SK-N-SH (cell line): ENCODE measurements at regions not wholly inside any gene's neighbourhood (a gene's known extent, or its start where the extent isn't known, plus 50 kb on each side); places are given as distances from the start of the nearest gene placed in this dataset.

Experiments used
- CTCF ChIA-PET: fragments of 300-600, 350-600 bp; formaldehyde crosslinking; extraction: SDS; loops from one replicate; lab custom pipeline; 2021; lab: Yijun Ruan, JAX
- POLR2A ChIA-PET: fragments of 350-600 bp; sonication (Branson Sonifier 250); formaldehyde crosslinking; extraction: SDS; loops from one replicate; lab custom pipeline; 2020; ENCODE audit warnings: antibody characterized with exemption, inconsistent platforms; lab: Yijun Ruan, JAX
- DNase-seq: peaks from one replicate; pipeline ENCODE4 v3.0.0; 2012
- H2AFZ ChIP-seq: fragments of 200-600 bp; sonication (generic); 2 replicates; pipeline ENCODE4 v1.8.1; 2016; ENCODE audit warnings: antibody characterized with exemption, mild to moderate bottlenecking, low read depth
- H3F3A ChIP-seq: fragments of 200-600 bp; sonication (generic); replicated peaks from 2 replicates; pipeline ENCODE3; 2016; ENCODE audit warnings: antibody characterized with exemption, mild to moderate bottlenecking; ENCODE audit not compliant: insufficient read depth
- H3K27ac ChIP-seq, 2 experiments: fragments of 200-500 bp in 1 of 2; fragments of 200-600 bp in 1 of 2; sonication (Bioruptor generic) in 1 of 2; sonication (generic), shearing (Covaris generic) in 1 of 2; 2 replicates each; pipeline versions ENCODE4 v1.5.1 to v1.6.1; 2014 to 2016; ENCODE audit warnings: low read depth in 2 of 2, inconsistent platforms in 1 of 2, low read length in 1 of 2, mild to moderate bottlenecking in 1 of 2, mixed read lengths in 1 of 2
- H3K27me3 ChIP-seq: fragments of 200-600 bp; sonication (generic), shearing (Covaris generic); 2 replicates; pipeline ENCODE4 v1.6.1; 2016; ENCODE audit warnings: mixed run types; ENCODE audit not compliant: insufficient read depth
- H3K36me3 ChIP-seq, 2 experiments: fragments of 200-500 bp in 1 of 2; fragments of 200-600 bp in 1 of 2; sonication (Bioruptor generic) in 1 of 2; sonication (generic) in 1 of 2; replicated peaks in 1 of 2; 2 replicates each; pipeline versions ENCODE3 to v1.5.1; 2014 to 2016; ENCODE audit warnings: low read length in 1 of 2, mild to moderate bottlenecking in 1 of 2; ENCODE audit not compliant: insufficient read depth in 2 of 2, control insufficient read depth in 1 of 2
- H3K4me1 ChIP-seq, 2 experiments: fragments of 200-500 bp in 1 of 2; fragments of 200-600 bp in 1 of 2; sonication (Bioruptor generic) in 1 of 2; sonication (generic), shearing (Covaris generic) in 1 of 2; 2 replicates each; pipeline versions ENCODE4 v1.5.1 to v1.6.1; 2014 to 2016; ENCODE audit warnings: low read depth in 1 of 2, low read length in 1 of 2, mixed run types in 1 of 2; ENCODE audit not compliant: insufficient read depth in 2 of 2, control insufficient read depth in 1 of 2
- H3K4me2 ChIP-seq: fragments of 200-600 bp; sonication (generic), shearing (Covaris generic); 2 replicates; pipeline ENCODE4 v1.6.1; 2017; ENCODE audit warnings: mixed run types
- H3K4me3 ChIP-seq, 2 experiments: fragments of 200-500 bp in 1 of 2; fragments of 200-600 bp in 1 of 2; sonication (Bioruptor generic) in 1 of 2; sonication (generic), shearing (Covaris generic) in 1 of 2; 2 replicates each; pipeline versions ENCODE4 v1.5.1 to v1.8.1; 2014 to 2016; ENCODE audit warnings: low read depth in 2 of 2, inconsistent platforms in 1 of 2, low read length in 1 of 2, mild to moderate bottlenecking in 1 of 2, mixed read lengths in 1 of 2, moderate library complexity in 1 of 2
- H3K79me2 ChIP-seq: fragments of 200-600 bp; sonication (generic); 2 replicates; pipeline ENCODE4 v1.8.1; 2017; ENCODE audit warnings: mild to moderate bottlenecking; ENCODE audit not compliant: insufficient read depth
- H3K9ac ChIP-seq: fragments of 200-600 bp; sonication (generic); 2 replicates; pipeline ENCODE4 v1.6.1; 2017; ENCODE audit warnings: mixed run types
- H3K9me2 ChIP-seq: fragments of 200-600 bp; sonication (generic); 2 replicates; pipeline ENCODE4 v1.6.1; 2017; ENCODE audit warnings: mixed run types
- H3K9me3 ChIP-seq: fragments of 200-600 bp; sonication (generic); 2 replicates; pipeline ENCODE4 v1.6.1; 2017; ENCODE audit warnings: mixed run types, mild to moderate bottlenecking, moderate library complexity
- H4K20me1 ChIP-seq: fragments of 200-600 bp; sonication (generic); 2 replicates; pipeline ENCODE4 v1.6.1; 2017; ENCODE audit warnings: mild to moderate bottlenecking, mixed run types; ENCODE audit not compliant: insufficient read depth
- CHD2 ChIP-seq: fragments of 150-350 bp; IDR thresholded peaks from 2 replicates; pipeline ENCODE4 v1.6.1; 2018; ENCODE audit warnings: low read length; ENCODE audit not compliant: partially characterized antibody
- FOXM1 ChIP-seq: IDR thresholded peaks from 2 replicates; pipeline ENCODE4 v1.4.0; 2012; ENCODE audit warnings: low read depth, mild to moderate bottlenecking
- GABPA ChIP-seq: IDR thresholded peaks from 2 replicates; pipeline ENCODE4 v1.4.0; 2012; ENCODE audit warnings: low read depth, mild to moderate bottlenecking
- JUND ChIP-seq: IDR thresholded peaks from 2 replicates; pipeline ENCODE4 v1.4.0; 2012
- SIN3A ChIP-seq: IDR thresholded peaks from 2 replicates; pipeline ENCODE4 v1.6.1; 2012; ENCODE audit warnings: low read depth, mild to moderate bottlenecking, low read length, moderate library complexity, borderline replicate concordance
- TAF1 ChIP-seq: IDR thresholded peaks from 2 replicates; pipeline ENCODE4 v1.6.1; 2012; ENCODE audit warnings: low read depth, mild to moderate bottlenecking, low read length, moderate library complexity, borderline replicate concordance
- YY1 ChIP-seq: IDR thresholded peaks from 2 replicates; pipeline ENCODE4 v1.4.0; 2012; ENCODE audit warnings: low read depth, mild to moderate bottlenecking
- WGBS: methylation state at CpG from one replicate; pipeline ENCODE4 v1.1.6; 2017; ENCODE audit warnings: low lambda C conversion rate; 5-methylcytosine and 5-hydroxymethylcytosine counted together
- TF ChIP-seq, protein P1 (sequence below): IDR thresholded peaks from 2 replicates; pipeline ENCODE4 v1.4.0; 2012; ENCODE audit warnings: low read depth, borderline replicate concordance
- TF ChIP-seq, protein P2 (sequence below): IDR thresholded peaks from 2 replicates; pipeline ENCODE4 v1.6.1; 2012; ENCODE audit warnings: mild to moderate bottlenecking, low read depth, low read length, moderate library complexity
- TF ChIP-seq, protein P3 (sequence below): IDR thresholded peaks from 2 replicates; pipeline ENCODE4 v1.4.0; 2012; ENCODE audit warnings: low read depth, borderline replicate concordance
- TF ChIP-seq, protein P4 (sequence below): fragments of 150-350 bp; IDR thresholded peaks from 2 replicates; pipeline ENCODE4 v1.6.1; 2016; ENCODE audit warnings: mild to moderate bottlenecking, low read depth, low read length

DNA sequence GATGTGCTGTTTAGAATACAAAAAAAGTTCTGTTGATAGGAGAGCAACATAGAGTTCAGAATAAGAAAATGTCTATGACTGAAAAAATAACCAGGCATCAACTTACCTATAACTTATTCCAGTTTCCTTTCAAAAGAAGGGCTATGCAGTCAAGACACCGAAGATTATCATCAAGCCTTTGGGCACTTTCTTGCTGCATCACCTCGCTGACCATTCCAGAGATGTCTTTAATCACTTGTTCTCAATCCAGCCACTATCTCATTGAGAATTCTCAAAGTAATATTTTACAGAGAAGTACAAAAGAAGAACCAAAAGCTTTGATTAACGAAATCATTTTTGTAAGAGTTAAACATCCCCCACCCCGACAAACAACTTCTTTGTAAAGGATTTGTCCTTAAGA, 198.3 kb upstream of the P2RY1 start:
- Histone ChIP-seq H3K4me3 (no peak overlapping the region), H3K9me2 (no peaks in the 10 kb centered on the region), H3K4me2 (no peak overlapping the region), H3K79me2 (no peaks in the 10 kb centered on the region), H3K9ac (no peak overlapping the region), H3K27me3 (no peaks in the 10 kb centered on the region), H3K9me3 (no peaks in the 10 kb centered on the region), H3K36me3 (no peaks in the 10 kb centered on the region), H2AFZ (no peak overlapping the region), H4K20me1 (no peaks in the 10 kb centered on the region), H3F3A (no peaks in the 10 kb centered on the region), H3K27ac (no peak overlapping the region), H3K4me1 (no peaks in the 10 kb centered on the region; a peak in 1 of 4 replicates)
- ChIA-PET CTCF (no interaction called here), POLR2A (no interaction called here)
- WGBS, result 29% methylated on average over 4 of the region's 4 CpGs
- TF ChIP-seq, protein P1, sequence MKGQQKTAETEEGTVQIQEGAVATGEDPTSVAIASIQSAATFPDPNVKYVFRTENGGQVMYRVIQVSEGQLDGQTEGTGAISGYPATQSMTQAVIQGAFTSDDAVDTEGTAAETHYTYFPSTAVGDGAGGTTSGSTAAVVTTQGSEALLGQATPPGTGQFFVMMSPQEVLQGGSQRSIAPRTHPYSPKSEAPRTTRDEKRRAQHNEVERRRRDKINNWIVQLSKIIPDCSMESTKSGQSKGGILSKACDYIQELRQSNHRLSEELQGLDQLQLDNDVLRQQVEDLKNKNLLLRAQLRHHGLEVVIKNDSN, result no peak
- TF ChIP-seq, protein P2, sequence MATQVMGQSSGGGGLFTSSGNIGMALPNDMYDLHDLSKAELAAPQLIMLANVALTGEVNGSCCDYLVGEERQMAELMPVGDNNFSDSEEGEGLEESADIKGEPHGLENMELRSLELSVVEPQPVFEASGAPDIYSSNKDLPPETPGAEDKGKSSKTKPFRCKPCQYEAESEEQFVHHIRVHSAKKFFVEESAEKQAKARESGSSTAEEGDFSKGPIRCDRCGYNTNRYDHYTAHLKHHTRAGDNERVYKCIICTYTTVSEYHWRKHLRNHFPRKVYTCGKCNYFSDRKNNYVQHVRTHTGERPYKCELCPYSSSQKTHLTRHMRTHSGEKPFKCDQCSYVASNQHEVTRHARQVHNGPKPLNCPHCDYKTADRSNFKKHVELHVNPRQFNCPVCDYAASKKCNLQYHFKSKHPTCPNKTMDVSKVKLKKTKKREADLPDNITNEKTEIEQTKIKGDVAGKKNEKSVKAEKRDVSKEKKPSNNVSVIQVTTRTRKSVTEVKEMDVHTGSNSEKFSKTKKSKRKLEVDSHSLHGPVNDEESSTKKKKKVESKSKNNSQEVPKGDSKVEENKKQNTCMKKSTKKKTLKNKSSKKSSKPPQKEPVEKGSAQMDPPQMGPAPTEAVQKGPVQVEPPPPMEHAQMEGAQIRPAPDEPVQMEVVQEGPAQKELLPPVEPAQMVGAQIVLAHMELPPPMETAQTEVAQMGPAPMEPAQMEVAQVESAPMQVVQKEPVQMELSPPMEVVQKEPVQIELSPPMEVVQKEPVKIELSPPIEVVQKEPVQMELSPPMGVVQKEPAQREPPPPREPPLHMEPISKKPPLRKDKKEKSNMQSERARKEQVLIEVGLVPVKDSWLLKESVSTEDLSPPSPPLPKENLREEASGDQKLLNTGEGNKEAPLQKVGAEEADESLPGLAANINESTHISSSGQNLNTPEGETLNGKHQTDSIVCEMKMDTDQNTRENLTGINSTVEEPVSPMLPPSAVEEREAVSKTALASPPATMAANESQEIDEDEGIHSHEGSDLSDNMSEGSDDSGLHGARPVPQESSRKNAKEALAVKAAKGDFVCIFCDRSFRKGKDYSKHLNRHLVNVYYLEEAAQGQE, result no peak
- TF ChIP-seq TAF1 (no peak), FOXM1 (no peak), JUND (no peak), YY1 (no peak), GABPA (no peak), SIN3A (no peak), CHD2 (no peak)
- TF ChIP-seq, protein P3, sequence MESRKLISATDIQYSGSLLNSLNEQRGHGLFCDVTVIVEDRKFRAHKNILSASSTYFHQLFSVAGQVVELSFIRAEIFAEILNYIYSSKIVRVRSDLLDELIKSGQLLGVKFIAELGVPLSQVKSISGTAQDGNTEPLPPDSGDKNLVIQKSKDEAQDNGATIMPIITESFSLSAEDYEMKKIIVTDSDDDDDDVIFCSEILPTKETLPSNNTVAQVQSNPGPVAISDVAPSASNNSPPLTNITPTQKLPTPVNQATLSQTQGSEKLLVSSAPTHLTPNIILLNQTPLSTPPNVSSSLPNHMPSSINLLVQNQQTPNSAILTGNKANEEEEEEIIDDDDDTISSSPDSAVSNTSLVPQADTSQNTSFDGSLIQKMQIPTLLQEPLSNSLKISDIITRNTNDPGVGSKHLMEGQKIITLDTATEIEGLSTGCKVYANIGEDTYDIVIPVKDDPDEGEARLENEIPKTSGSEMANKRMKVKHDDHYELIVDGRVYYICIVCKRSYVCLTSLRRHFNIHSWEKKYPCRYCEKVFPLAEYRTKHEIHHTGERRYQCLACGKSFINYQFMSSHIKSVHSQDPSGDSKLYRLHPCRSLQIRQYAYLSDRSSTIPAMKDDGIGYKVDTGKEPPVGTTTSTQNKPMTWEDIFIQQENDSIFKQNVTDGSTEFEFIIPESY, result no peak
- TF ChIP-seq, protein P4, sequence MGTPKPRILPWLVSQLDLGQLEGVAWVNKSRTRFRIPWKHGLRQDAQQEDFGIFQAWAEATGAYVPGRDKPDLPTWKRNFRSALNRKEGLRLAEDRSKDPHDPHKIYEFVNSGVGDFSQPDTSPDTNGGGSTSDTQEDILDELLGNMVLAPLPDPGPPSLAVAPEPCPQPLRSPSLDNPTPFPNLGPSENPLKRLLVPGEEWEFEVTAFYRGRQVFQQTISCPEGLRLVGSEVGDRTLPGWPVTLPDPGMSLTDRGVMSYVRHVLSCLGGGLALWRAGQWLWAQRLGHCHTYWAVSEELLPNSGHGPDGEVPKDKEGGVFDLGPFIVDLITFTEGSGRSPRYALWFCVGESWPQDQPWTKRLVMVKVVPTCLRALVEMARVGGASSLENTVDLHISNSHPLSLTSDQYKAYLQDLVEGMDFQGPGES, result no peak
- no peak for DNase-seq
